GM20431 (cell line): ENCODE measurements at regions not wholly inside any gene's neighbourhood (a gene's known extent, or its start where the extent isn't known, plus 50 kb on each side); places are given as distances from the start of the nearest gene placed in this dataset.

Experiments used
- in situ Hi-C: fragments of 300-500 bp; cut with MseI, MboI; formaldehyde crosslinking; loops from one replicate; pipeline ENCODE4 v1.15.0; 2020; ENCODE audit warnings: low sequenced_read_pairs; ENCODE audit not compliant: unreplicated experiment

GRCh38 chr9:88936668-88937067 is 54.6 kb upstream of the S1PR3 start:
- in situ Hi-C loops, result no loop called here

DNA sequence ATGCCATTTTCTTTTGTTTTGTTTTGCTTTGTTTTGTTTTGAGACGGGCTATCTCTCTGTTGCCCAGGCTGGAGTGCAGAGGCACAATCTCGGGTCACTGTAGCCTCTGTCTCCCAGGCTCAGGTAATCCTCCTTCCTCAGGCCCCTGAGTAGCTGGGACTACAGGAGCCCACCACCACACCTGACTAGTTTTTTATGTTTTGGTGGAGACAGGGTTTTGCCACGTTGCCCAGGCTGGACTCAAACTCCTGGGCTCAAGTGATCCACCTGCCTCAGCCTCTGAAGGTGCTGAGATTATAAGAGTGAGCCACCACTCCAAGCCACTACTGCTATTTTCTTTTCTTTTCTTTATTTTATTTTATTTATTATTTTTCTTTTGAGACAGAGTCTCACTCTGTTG is 54.0 kb upstream of the S1PR3 start:
- in situ Hi-C loops, result no loop called here

GRCh38 chr9:88938189-88938588 is 53.1 kb upstream of the S1PR3 start:
- in situ Hi-C loops, result no loop called here
